ENCODE measurements at regions not wholly inside any gene's neighbourhood (a gene's known extent, or its start where the extent isn't known, plus 50 kb on each side); places are given as distances from the start of the nearest gene placed in this dataset.

GRCh38 chr5:2023196-2023595, 140.5 kb upstream of the IRX4 start:
- no peak overlapping the region for H3K9ac ChIP-seq
- H4K20me1 ChIP-seq = no peaks in the 10 kb centered on the region
- H3K9me3 ChIP-seq = no peaks in the 10 kb centered on the region
- no peak overlapping the region for H3K4me2 ChIP-seq
- H3K4me3 ChIP-seq = no peak overlapping the region
- H3K4me1 ChIP-seq = no peaks in the 10 kb centered on the region
- H3K27me3 ChIP-seq = no peaks in the 10 kb centered on the region
- no peaks in the 10 kb centered on the region for H3K36me3 ChIP-seq
- H3K27ac ChIP-seq = no peak overlapping the region
- TF ChIP-seq Cebpa-rat (IDR thresholded peaks at IDR 0.05) = no peak

- Histone ChIP-seq H3K9me3 (no peaks in the 10 kb centered on the region), H3K9ac (no peak overlapping the region), H3K27ac (no peak overlapping the region), H3K36me3 (no peaks in the 10 kb centered on the region), H3K4me1 (no peaks in the 10 kb centered on the region), H4K20me1 (no peaks in the 10 kb centered on the region), H3K4me3 (no peak overlapping the region), H3K4me2 (no peak overlapping the region), H3K27me3 (no peaks in the 10 kb centered on the region)
- TF ChIP-seq Cebpa-rat (IDR thresholded peaks at IDR 0.05) = no peak
Observed at GRCh38 chr5:2022436-2022835, 139.7 kb upstream of the IRX4 start.

GRCh38 chr5:2021484-2022176, 138.9 kb upstream of the IRX4 start:
- H3K4me2 ChIP-seq = no peak overlapping the region
- H3K9ac ChIP-seq = no peak overlapping the region
- no peak overlapping the region for H3K4me3 ChIP-seq
- no peaks in the 10 kb centered on the region for H3K9me3 ChIP-seq
- H3K27me3 ChIP-seq = no peaks in the 10 kb centered on the region
- H3K36me3 ChIP-seq = no peaks in the 10 kb centered on the region
- TF ChIP-seq Cebpa-rat (IDR thresholded peaks at IDR 0.05) = no peak
- no peaks in the 10 kb centered on the region for H3K4me1 ChIP-seq
- H3K27ac ChIP-seq = no peak overlapping the region
- no peaks in the 10 kb centered on the region for H4K20me1 ChIP-seq

DNA sequence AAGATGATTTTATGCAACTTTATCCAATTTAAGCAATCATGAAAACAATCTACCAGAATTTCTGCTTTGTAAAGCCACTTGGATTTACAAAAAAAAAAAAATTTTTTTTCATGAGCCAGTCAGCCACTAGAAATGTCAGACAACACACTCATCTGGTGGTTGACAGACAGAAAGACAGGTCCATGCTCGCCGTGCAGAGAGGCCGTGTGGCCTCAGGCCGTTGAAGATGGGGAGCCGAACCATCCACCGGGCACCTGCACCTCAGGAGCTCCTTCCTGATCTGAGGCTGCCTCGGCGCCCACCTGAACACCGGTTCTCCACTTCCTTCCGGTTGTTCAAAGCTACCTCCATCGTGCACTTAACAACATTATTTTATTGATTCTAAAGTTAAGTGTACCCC, 138.0 kb upstream of the IRX4 start:
- Histone ChIP-seq H4K20me1 (no peaks in the 10 kb centered on the region), H3K36me3 (no peaks in the 10 kb centered on the region), H3K4me1 (no peaks in the 10 kb centered on the region), H3K9me3 (no peaks in the 10 kb centered on the region), H3K27me3 (no peaks in the 10 kb centered on the region), H3K9ac (no peak overlapping the region), H3K4me2 (no peak overlapping the region), H3K27ac (no peak overlapping the region), H3K4me3 (no peak overlapping the region)
- no peak for TF ChIP-seq Cebpa-rat (IDR thresholded peaks at IDR 0.05)

GRCh38 chr5:2019716-2020115, 137.0 kb upstream of the IRX4 start:
- Histone ChIP-seq H4K20me1 (no peaks in the 10 kb centered on the region), H3K27ac (no peak overlapping the region), H3K4me3 (no peak overlapping the region), H3K27me3 (no peaks in the 10 kb centered on the region), H3K9me3 (no peaks in the 10 kb centered on the region), H3K36me3 (no peaks in the 10 kb centered on the region), H3K4me2 (no peak overlapping the region), H3K9ac (no peak overlapping the region), H3K4me1 (no peaks in the 10 kb centered on the region)
- TF ChIP-seq Cebpa-rat (IDR thresholded peaks at IDR 0.05) = no peak

GRCh38 chr5:2018390-2018724, 135.6 kb upstream of the IRX4 start:
- H4K20me1 ChIP-seq = no peaks in the 10 kb centered on the region
- no peak overlapping the region for H3K27ac ChIP-seq
- no peak for TF ChIP-seq Cebpa-rat (IDR thresholded peaks at IDR 0.05)
- H3K4me2 ChIP-seq = no peak overlapping the region
- H3K9me3 ChIP-seq = no peaks in the 10 kb centered on the region
- H3K4me1 ChIP-seq = peaks cover 4% of the 10 kb centered on the region
- H3K4me3 ChIP-seq = no peak overlapping the region
- H3K27me3 ChIP-seq = no peaks in the 10 kb centered on the region
- no peak overlapping the region for H3K9ac ChIP-seq
- H3K36me3 ChIP-seq = no peaks in the 10 kb centered on the region

- Histone ChIP-seq H3K4me2 (no peak overlapping the region), H3K36me3 (no peaks in the 10 kb centered on the region)
- TF ChIP-seq Cebpa-rat (IDR thresholded peaks at IDR 0.05) = no peak
Observed at GRCh38 chr5:2017540-2018389, 135.0 kb upstream of the IRX4 start.

DNA sequence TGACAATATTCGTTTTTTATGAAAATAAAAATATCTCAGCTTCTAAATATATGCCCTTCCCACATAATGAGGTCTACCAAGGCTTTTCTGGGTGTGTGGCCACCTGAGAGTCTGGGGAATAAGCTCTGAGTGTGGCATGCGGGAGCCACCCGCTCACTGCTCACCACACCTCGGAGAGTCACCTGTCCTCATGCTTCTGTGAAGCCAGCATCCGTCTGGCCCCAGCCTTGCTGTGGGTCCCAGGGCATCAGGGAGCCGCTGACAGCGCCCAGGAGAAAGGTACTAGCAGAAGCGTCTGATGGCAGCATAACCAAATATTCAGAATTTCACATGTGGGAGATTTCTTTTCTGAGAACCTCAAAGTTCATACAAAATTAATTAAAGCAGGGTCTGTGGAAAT, 133.2 kb upstream of the IRX4 start:
- no peak for TF ChIP-seq Cebpa-rat (IDR thresholded peaks at IDR 0.05)
- peaks cover 9% of the 10 kb centered on the region for H3K4me1 ChIP-seq
- no peaks in the 10 kb centered on the region for H4K20me1 ChIP-seq

More at GRCh38 chr5:2017540-2018389, 135.0 kb upstream of the IRX4 start:
- Histone ChIP-seq H3K27me3 (no peaks in the 10 kb centered on the region), H3K4me1 (peaks cover 9% of the 10 kb centered on the region), H3K4me3 (no peak overlapping the region), H3K9ac (no peak overlapping the region), H4K20me1 (no peaks in the 10 kb centered on the region), H3K27ac (no peak overlapping the region), H3K9me3 (no peaks in the 10 kb centered on the region)

GRCh38 chr5:2015124-2015848, 132.6 kb upstream of the IRX4 start:
- no peaks in the 10 kb centered on the region for H3K9me3 ChIP-seq
- no peaks in the 10 kb centered on the region for H3K27me3 ChIP-seq
- H3K4me3 ChIP-seq = no peak overlapping the region
- H3K4me1 ChIP-seq = peaks cover 9% of the 10 kb centered on the region
- no peak overlapping the region for H3K4me2 ChIP-seq
- no peak overlapping the region for H3K9ac ChIP-seq
- no peaks in the 10 kb centered on the region for H4K20me1 ChIP-seq
- no peaks in the 10 kb centered on the region for H3K36me3 ChIP-seq
- no peak for TF ChIP-seq Cebpa-rat (IDR thresholded peaks at IDR 0.05)
- H3K27ac ChIP-seq = no peak overlapping the region

More for the DNA sequence above, 133.2 kb upstream of the IRX4 start:
- no peak overlapping the region for H3K4me3 ChIP-seq
- no peak overlapping the region for H3K27ac ChIP-seq
- H3K9me3 ChIP-seq = no peaks in the 10 kb centered on the region
- no peak overlapping the region for H3K4me2 ChIP-seq
- no peaks in the 10 kb centered on the region for H3K36me3 ChIP-seq
- H3K27me3 ChIP-seq = no peaks in the 10 kb centered on the region
- no peak overlapping the region for H3K9ac ChIP-seq
